Neural cell (in vitro differentiated cells): ENCODE measurements at regions not wholly inside any gene's neighbourhood (a gene's known extent, or its start where the extent isn't known, plus 50 kb on each side); places are given as distances from the start of the nearest gene placed in this dataset.

ENCODE experiments used
- CTCF ChIP-seq: fragments of 450-650 bp; IDR thresholded peaks from 2 replicates; pipeline ENCODE4 v1.5.1; 2014; ENCODE audit warnings: antibody characterized with exemption, mild to moderate bottlenecking, moderate library complexity; ENCODE audit not compliant: poor library complexity, severe bottlenecking
- EZH2 ChIP-seq: fragments of 200-600, 300-800 bp; shearing (Covaris generic), sonication (generic); IDR thresholded peaks from 2 replicates; pipeline ENCODE4 v1.6.1; 2014; ENCODE audit warnings: antibody characterized with exemption, low read length, borderline replicate concordance, mild to moderate bottlenecking; ENCODE audit not compliant: insufficient read depth, poor library complexity, severe bottlenecking
- POLR2AphosphoS5 ChIP-seq: IDR thresholded peaks from 2 replicates; pipeline ENCODE4 v1.6.1; 2012
- RAD21 ChIP-seq: fragments of 450-650 bp; conservative IDR thresholded peaks from 2 replicates; pipeline ENCODE4 v1.6.1; 2014; ENCODE audit warnings: antibody characterized with exemption, mild to moderate bottlenecking, moderate library complexity
- TAF1 ChIP-seq: IDR thresholded peaks from 2 replicates; pipeline ENCODE4 v1.6.1; 2012; ENCODE audit warnings: low read depth

- no peak for TF ChIP-seq EZH2
- TF ChIP-seq CTCF, result no peak
- no peak for TF ChIP-seq RAD21
- no peak for TF ChIP-seq TAF1
- no peak for TF ChIP-seq POLR2AphosphoS5
Observed at GRCh38 chr10:64113792-64114191, 592.6 kb downstream of the REEP3 start.
